CD4-positive, CD25-positive, alpha-beta regulatory T cell (primary cell): ENCODE measurements at regions not wholly inside any gene's neighbourhood (a gene's known extent, or its start where the extent isn't known, plus 50 kb on each side); places are given as distances from the start of the nearest gene placed in this dataset.
"Not testable (repeated sequence)": the region's sequence is repeated elsewhere in the genome, so short reads cannot be mapped to it uniquely, and the experiment has no call there.

Experiments
- ATAC-seq, 2 donors: fragments of 150-1000 bp; cut with Tn5 transposase; one replicate each; pipeline ENCODE4 v1.10.0; 2021; ENCODE audit warnings: low read depth in 2 of 2, moderate number of reproducible peaks in 2 of 2, moderate library complexity in 1 of 2
- DNase-seq, 3 donors: peaks; one replicate each; pipeline versions ENCODE4 v3.0.0 to v3.0.0-alpha.2; 2012 to 2022; ENCODE audit warnings: mixed read lengths in 1 of 3
- H3K27ac ChIP-seq: one replicate; pipeline ENCODE4 v1.7.0; 2013; ENCODE audit warnings: mild to moderate bottlenecking, low read length; ENCODE audit not compliant: insufficient read depth, poor library complexity, severe bottlenecking
- H3K27me3 ChIP-seq: one replicate; pipeline ENCODE4 v1.7.0; 2013; ENCODE audit warnings: low read length; ENCODE audit not compliant: control insufficient read depth, insufficient read depth
- H3K36me3 ChIP-seq: one replicate; pipeline ENCODE4 v1.7.0; 2013; ENCODE audit warnings: mild to moderate bottlenecking, low read length, moderate library complexity; ENCODE audit not compliant: control insufficient read depth, insufficient read depth
- H3K4me1 ChIP-seq: 2 replicates; pipeline ENCODE4 v1.7.0; 2013; ENCODE audit warnings: mild to moderate bottlenecking, low read length; ENCODE audit not compliant: insufficient read depth, control insufficient read depth, poor library complexity, severe bottlenecking
- H3K4me3 ChIP-seq: one replicate; pipeline ENCODE4 v1.7.0; 2013; ENCODE audit warnings: low read depth, mild to moderate bottlenecking, low read length, moderate library complexity
- H3K9me3 ChIP-seq, 2 experiments: 1 replicate in 1 of 2; 2 replicates in 1 of 2; pipeline ENCODE4 v1.7.0; 2013; ENCODE audit warnings: low read length in 2 of 2, mild to moderate bottlenecking in 1 of 2, moderate library complexity in 1 of 2; ENCODE audit not compliant: control insufficient read depth in 2 of 2
- H3K27ac Mint-ChIP-seq, 3 donors: one replicate each; pipeline ENCODE4 v1.8.0; 2020 to 2022; ENCODE audit warnings: mild to moderate bottlenecking in 3 of 3, mixed read lengths in 3 of 3, moderate library complexity in 2 of 3
- H3K27me3 Mint-ChIP-seq: one replicate; pipeline ENCODE4 v1.8.0; 2022; ENCODE audit warnings: mild to moderate bottlenecking, mixed read lengths
- H3K36me3 Mint-ChIP-seq: one replicate; pipeline ENCODE4 v1.8.0; 2020; ENCODE audit warnings: mixed read lengths
- H3K4me1 Mint-ChIP-seq, 4 donors: one replicate each; pipeline ENCODE4 v1.8.0; 2020 to 2022; ENCODE audit warnings: mixed read lengths in 4 of 4, mild to moderate bottlenecking in 1 of 4
- H3K4me3 Mint-ChIP-seq, 4 donors: one replicate each; pipeline ENCODE4 v1.8.0; 2020 to 2022; ENCODE audit warnings: mild to moderate bottlenecking in 4 of 4, mixed read lengths in 4 of 4, moderate library complexity in 3 of 4
- H3K9me3 Mint-ChIP-seq, 7 donors: one replicate each; pipeline ENCODE4 v1.8.0; 2020 to 2022; ENCODE audit warnings: mixed read lengths in 7 of 7, mild to moderate bottlenecking in 3 of 7, moderate library complexity in 2 of 7

DNA sequence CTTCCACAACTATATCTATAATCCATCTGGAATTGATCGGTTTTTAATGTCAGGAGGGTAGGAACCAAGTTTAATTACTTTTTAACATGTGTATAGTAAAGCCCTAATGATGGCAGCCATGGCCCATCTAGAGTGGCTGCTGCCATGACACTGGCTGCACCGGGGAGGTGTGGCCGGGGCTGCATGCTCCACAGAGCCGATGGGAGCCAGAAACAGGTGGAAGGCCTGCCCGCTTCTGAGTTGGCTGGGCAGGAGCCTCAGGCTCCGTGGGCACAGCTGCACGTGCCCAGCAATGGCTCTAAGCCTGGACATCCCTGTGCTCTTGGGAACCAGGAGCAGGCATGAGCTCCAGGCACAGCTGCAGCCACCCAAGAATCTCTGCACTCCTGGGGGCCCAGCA lies 73.0 kb downstream of the GBP6 start:
- no peak for ATAC-seq
- H3K4me1 Mint-ChIP-seq = no peaks in the 10 kb centered on the region

DNA sequence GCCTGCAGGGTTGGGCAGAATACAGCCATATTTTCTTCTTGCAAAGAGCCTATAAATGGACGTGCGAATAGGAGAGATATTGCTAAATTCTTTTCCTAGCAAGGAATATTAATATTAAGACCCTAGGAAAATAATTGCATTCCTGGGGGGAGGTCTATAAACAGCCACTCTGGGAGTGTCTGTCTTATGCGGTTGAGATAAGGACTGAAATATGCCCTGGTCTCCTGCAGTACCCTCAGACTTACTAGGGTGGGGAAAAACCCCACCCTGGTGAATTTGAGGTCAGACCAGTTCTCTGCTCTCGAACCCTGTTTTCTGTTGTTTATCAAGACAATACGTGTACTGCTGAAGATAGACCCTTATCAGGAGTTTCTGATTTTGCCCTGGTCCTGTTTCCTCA lies 74.4 kb downstream of the GBP6 start:
- H3K9me3 ChIP-seq = peaks cover 9 to 17% of the 10 kb centered on the region in 2 experiments
- not testable (repeated sequence) for H3K27ac Mint-ChIP-seq, H3K27ac ChIP-seq, ATAC-seq, H3K4me1 ChIP-seq, H3K36me3 Mint-ChIP-seq, H3K4me3 ChIP-seq, H3K36me3 ChIP-seq, H3K4me3 Mint-ChIP-seq, H3K27me3 ChIP-seq, DNase-seq, H3K4me1 Mint-ChIP-seq
- H3K9me3 Mint-ChIP-seq = peaks cover 0 to 33% (median 10%) of the 10 kb centered on the region in 7 donors
- peaks cover 22% of the 10 kb centered on the region for H3K27me3 Mint-ChIP-seq

More for the DNA sequence above, 73.0 kb downstream of the GBP6 start:
- H3K4me1 ChIP-seq = no peaks in the 10 kb centered on the region
- no peak overlapping the region for H3K27ac Mint-ChIP-seq
- no peak overlapping the region for H3K27ac ChIP-seq
- H3K9me3 Mint-ChIP-seq = peaks cover 0 to 33% (median 8%) of the 10 kb centered on the region in 7 donors
- DNase-seq = no peak
- H3K36me3 ChIP-seq = no peaks in the 10 kb centered on the region
- H3K27me3 ChIP-seq = peaks cover 10% of the 10 kb centered on the region
- H3K9me3 ChIP-seq = peaks cover 9 to 17% of the 10 kb centered on the region in 2 experiments
- H3K27me3 Mint-ChIP-seq = peaks cover 21% of the 10 kb centered on the region
- no peak overlapping the region for H3K4me3 ChIP-seq
- H3K36me3 Mint-ChIP-seq = peaks cover 3% of the 10 kb centered on the region
- H3K4me3 Mint-ChIP-seq = no peak overlapping the region

DNA sequence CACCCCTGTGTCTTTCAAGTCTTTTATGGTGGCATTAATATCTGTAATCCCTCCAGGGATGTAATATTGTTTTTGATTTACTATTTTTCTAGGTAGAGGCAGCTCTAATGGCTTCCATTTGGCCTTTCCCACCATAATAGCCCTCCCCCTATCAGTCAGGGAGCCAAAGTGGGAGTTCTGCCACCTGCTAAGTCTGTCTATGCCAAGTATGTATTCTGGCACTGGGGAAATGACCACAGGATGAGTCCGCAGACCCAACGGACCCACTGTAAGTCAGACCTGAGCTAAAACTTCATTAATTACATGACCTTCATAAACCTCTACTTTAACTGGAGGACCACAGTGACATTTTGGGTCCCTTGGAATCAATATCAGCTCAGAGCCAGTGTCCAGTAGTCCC lies 77.1 kb downstream of the GBP6 start:
- Histone ChIP-seq H3K4me3 (no peak overlapping the region), H3K4me1 (no peaks in the 10 kb centered on the region), H3K27me3 (peaks cover 4% of the 10 kb centered on the region), H3K27ac (no peak overlapping the region), H3K9me3 (peaks cover 9 to 17% of the 10 kb centered on the region in 2 experiments), H3K36me3 (no peaks in the 10 kb centered on the region)
- no peak overlapping the region for H3K4me3 Mint-ChIP-seq
- H3K27me3 Mint-ChIP-seq = peaks cover 22% of the 10 kb centered on the region
- peaks cover 6% of the 10 kb centered on the region for H3K36me3 Mint-ChIP-seq
- ATAC-seq = no peak
- DNase-seq = no peak
- no peak overlapping the region for H3K27ac Mint-ChIP-seq
- H3K4me1 Mint-ChIP-seq = no peaks in the 10 kb centered on the region
- H3K9me3 Mint-ChIP-seq = peaks cover 0 to 33% (median 10%) of the 10 kb centered on the region in 7 donors

DNA sequence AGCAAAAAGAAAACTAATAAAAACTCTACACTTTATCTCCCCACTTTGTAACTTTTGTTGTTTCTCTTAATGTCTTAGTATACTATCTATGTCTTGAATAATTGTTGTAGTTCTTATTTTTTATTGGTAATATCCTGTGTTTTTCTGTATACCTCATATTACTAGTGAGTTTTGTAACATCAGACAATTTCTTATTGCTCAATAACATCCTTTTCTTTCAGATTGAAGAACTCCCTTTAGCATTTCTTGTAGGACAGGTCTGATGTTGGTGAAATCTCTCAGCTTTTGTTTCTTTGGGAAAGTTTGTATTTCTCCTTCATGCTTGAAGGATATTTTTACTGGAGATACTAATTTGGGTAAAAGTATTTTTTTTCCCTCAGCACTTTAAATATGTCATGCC lies 79.8 kb upstream of the LRRC8B start:
- DNase-seq (no peak), ATAC-seq (no peak)
- Mint-ChIP-seq H3K9me3 (peaks cover 0 to 10% (median 6%) of the 10 kb centered on the region in 7 donors), H3K27ac (no peak overlapping the region), H3K4me3 (peak overlapping the region in 1 of 4 donors; percentile 45), H3K36me3 (peaks cover 6% of the 10 kb centered on the region), H3K4me1 (no peaks in the 10 kb centered on the region), H3K27me3 (peaks cover 22% of the 10 kb centered on the region)
- H3K9me3 ChIP-seq = peaks cover 0 to under 1% of the 10 kb centered on the region in 2 experiments
- H3K4me1 ChIP-seq = no peaks in the 10 kb centered on the region
- H3K27me3 ChIP-seq = peaks cover 3% of the 10 kb centered on the region
- no peaks in the 10 kb centered on the region for H3K36me3 ChIP-seq
- H3K4me3 ChIP-seq = no peak overlapping the region
- H3K27ac ChIP-seq = no peak overlapping the region

DNA sequence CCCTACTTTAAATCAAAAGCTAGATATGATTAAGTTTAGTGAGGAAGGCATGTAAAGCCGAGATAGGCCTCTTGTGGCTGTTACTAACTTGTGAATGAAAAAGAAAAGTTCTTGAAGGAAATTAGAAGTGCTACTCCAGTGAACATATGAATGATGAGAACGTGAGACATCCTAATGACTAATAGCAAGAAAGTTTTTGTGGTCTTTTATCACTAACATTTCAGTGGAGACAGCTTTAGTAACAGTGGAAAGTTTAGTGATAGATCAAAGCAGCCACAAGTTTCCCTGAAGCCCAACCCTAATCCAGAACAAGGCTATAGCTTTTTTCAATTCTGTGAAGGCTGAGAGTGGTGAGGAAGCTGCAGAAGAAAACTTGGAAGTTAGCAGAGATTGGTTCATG lies 73.6 kb upstream of the LRRC8B start:
- Histone ChIP-seq H3K4me3 (no peak overlapping the region), H3K36me3 (no peaks in the 10 kb centered on the region), H3K27me3 (peaks cover 6% of the 10 kb centered on the region), H3K9me3 (no peaks in the 10 kb centered on the region), H3K4me1 (no peaks in the 10 kb centered on the region), H3K27ac (no peak overlapping the region)
- Mint-ChIP-seq H3K27ac (no peak overlapping the region), H3K27me3 (peaks cover 17% of the 10 kb centered on the region), H3K36me3 (no peaks in the 10 kb centered on the region), H3K4me1 (peaks cover 0 to 9% (median 6%) of the 10 kb centered on the region in 4 donors), H3K4me3 (no peak overlapping the region), H3K9me3 (no peaks in the 10 kb centered on the region)
- peak in 1 of 3 donors; percentile 54 for DNase-seq
- ATAC-seq = peak; percentile 45 to 47

DNA sequence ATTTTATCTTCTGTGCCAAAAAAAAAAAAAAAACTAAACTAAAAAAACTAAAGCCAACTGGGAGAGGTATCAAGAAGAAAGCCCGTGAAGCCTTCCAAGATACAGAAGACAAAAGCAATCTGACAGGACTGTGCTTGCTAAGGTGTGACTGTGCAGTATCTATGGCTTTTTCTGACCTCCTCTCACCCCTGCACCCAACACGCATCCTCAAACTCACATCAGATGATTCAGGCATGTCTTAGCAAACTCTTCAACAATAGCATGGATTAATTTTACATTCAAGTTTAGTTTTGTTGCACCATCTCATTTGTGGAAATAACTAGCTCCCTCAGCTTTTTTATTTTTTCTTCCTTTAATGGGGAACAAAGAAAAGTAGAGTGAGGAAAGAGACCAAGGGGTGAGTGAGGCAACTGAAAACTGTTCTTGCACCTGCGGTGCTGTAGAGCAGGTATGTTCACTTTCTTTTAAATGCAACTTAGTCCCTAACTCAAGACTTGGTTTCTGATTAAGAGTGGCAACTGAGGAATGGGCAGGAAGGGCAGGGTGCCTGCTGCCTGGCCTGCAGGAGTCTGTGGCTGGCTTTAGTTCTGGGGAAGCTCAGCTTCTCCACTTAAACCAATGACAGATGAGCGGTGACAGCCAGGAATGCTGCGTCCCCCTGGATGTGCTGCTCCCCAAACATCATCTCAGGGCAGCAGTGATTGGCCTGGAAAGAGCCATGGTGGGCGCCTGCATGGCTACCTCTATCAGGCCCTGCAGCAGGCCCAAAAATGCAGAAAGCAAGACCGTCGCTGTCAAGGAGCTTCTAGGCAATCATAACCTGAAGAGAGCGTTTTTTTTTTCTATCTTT lies 71.3 kb upstream of the LRRC8B start:
- Mint-ChIP-seq H3K36me3 (no peaks in the 10 kb centered on the region), H3K4me3 (no peak overlapping the region), H3K27ac (no peak overlapping the region)

DNA sequence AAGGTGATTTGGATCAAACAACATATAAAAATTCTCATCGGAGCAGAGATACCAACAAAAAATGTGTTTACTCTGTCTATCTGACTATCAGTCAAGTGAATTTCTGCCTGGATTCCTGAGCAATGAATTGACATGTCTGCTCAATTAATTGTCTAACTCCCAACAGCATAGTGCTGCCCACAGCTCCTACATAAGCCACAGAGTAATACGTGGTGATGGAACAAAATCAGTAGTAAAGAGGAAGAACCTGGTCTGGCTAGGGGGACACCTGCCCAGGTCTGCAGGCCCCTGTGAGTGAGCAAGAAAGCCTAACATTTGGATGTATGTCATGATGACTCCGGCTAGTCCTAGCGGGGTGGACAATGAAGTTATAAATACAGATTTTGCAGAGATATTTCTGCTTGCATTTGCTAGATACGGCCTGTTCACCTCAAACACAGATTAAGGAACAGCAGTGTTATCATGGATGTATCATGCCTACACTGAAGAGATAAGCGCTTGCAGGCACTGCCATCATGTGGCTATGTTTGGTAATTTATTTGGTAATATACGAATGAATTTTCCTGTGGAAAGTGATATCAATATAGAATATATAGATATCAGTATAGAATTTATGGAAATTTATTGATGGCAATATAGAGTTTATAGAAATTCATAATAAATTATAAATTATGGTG lies 69.6 kb upstream of the LRRC8B start:
- ATAC-seq (peak; percentile 75 to 77), DNase-seq (peak; percentile 49 to 74 (median 70))
- H3K9me3 Mint-ChIP-seq = no peaks in the 10 kb centered on the region
- H3K27me3 ChIP-seq = peaks cover 5% of the 10 kb centered on the region
- peak overlapping the region in 1 of 3 donors; percentile 19 for H3K27ac Mint-ChIP-seq
- H3K4me3 Mint-ChIP-seq = no peak overlapping the region
- H3K27ac ChIP-seq = no peak overlapping the region
- peaks cover 11% of the 10 kb centered on the region for H3K27me3 Mint-ChIP-seq
- H3K36me3 ChIP-seq = no peaks in the 10 kb centered on the region
- no peaks in the 10 kb centered on the region for H3K9me3 ChIP-seq
- no peak overlapping the region for H3K4me3 ChIP-seq
- no peaks in the 10 kb centered on the region for H3K36me3 Mint-ChIP-seq
- H3K4me1 ChIP-seq = no peaks in the 10 kb centered on the region
- H3K4me1 Mint-ChIP-seq = peaks cover 0 to 9% (median 6%) of the 10 kb centered on the region in 4 donors

More for the DNA sequence above, 71.3 kb upstream of the LRRC8B start:
- no peaks in the 10 kb centered on the region for H3K9me3 ChIP-seq
- no peak overlapping the region for H3K4me3 ChIP-seq
- ATAC-seq (no peak), DNase-seq (no peak)
- Mint-ChIP-seq H3K4me1 (peaks cover 0 to 9% (median 6%) of the 10 kb centered on the region in 4 donors), H3K9me3 (no peaks in the 10 kb centered on the region), H3K27me3 (peaks cover 13% of the 10 kb centered on the region)
- H3K27ac ChIP-seq = no peak overlapping the region
- H3K27me3 ChIP-seq = peaks cover 5% of the 10 kb centered on the region
- H3K36me3 ChIP-seq = no peaks in the 10 kb centered on the region
- no peaks in the 10 kb centered on the region for H3K4me1 ChIP-seq
